ENCODE measurements at regions not wholly inside any gene's neighbourhood (a gene's known extent, or its start where the extent isn't known, plus 50 kb on each side); places are given as distances from the start of the nearest gene placed in this dataset.

- peaks cover 6% of the 10 kb centered on the region for H3K4me1 Mint-ChIP-seq
- H3F3A ChIP-seq (replicated peaks; ENCODE audit: low read depth): no peaks in the 10 kb centered on the region
- no peaks in the 10 kb centered on the region for H3K9me3 Mint-ChIP-seq
- H3K4me1 ChIP-seq (ENCODE audit: insufficient read depth): peaks cover 3% of the 10 kb centered on the region; the same call in 1 of the 2 replicates
- H2AFZ ChIP-seq: no peak overlapping the region
- no peak overlapping the region for H3K4me3 ChIP-seq
- no peak overlapping the region for H3K27ac ChIP-seq (ENCODE audit: low read depth)
- no peaks in the 10 kb centered on the region for H3K36me3 ChIP-seq (ENCODE audit: insufficient read depth)
- no peak overlapping the region for H3K27ac Mint-ChIP-seq
- H3K9me2 ChIP-seq (ENCODE audit: insufficient read depth): no peaks in the 10 kb centered on the region
- TF ChIP-seq JUNB (IDR thresholded peaks at IDR 0.05; ENCODE audit: unreplicated experiment): no peak
- TF ChIP-seq CREB1 (CRISPR knock-in tag; IDR thresholded peaks at IDR 0.05; ENCODE audit: low read depth): no peak
- no peak for TF ChIP-seq STAT1 (IDR thresholded peaks at IDR 0.05; ENCODE audit: unreplicated experiment)
- TF ChIP-seq POLR2AphosphoS5 (IDR thresholded peaks at IDR 0.05; ENCODE audit: low read depth): no peak
- TF ChIP-seq, protein P1, sequence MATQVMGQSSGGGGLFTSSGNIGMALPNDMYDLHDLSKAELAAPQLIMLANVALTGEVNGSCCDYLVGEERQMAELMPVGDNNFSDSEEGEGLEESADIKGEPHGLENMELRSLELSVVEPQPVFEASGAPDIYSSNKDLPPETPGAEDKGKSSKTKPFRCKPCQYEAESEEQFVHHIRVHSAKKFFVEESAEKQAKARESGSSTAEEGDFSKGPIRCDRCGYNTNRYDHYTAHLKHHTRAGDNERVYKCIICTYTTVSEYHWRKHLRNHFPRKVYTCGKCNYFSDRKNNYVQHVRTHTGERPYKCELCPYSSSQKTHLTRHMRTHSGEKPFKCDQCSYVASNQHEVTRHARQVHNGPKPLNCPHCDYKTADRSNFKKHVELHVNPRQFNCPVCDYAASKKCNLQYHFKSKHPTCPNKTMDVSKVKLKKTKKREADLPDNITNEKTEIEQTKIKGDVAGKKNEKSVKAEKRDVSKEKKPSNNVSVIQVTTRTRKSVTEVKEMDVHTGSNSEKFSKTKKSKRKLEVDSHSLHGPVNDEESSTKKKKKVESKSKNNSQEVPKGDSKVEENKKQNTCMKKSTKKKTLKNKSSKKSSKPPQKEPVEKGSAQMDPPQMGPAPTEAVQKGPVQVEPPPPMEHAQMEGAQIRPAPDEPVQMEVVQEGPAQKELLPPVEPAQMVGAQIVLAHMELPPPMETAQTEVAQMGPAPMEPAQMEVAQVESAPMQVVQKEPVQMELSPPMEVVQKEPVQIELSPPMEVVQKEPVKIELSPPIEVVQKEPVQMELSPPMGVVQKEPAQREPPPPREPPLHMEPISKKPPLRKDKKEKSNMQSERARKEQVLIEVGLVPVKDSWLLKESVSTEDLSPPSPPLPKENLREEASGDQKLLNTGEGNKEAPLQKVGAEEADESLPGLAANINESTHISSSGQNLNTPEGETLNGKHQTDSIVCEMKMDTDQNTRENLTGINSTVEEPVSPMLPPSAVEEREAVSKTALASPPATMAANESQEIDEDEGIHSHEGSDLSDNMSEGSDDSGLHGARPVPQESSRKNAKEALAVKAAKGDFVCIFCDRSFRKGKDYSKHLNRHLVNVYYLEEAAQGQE (IDR thresholded peaks at IDR 0.05; ENCODE audit: unreplicated experiment): no peak
- TF ChIP-seq ZNF331 (CRISPR knock-in tag; IDR thresholded peaks at IDR 0.05; ENCODE audit: low read depth): no peak
- no peak for TF ChIP-seq ZNF114 (CRISPR knock-in tag; IDR thresholded peaks at IDR 0.05)
- TF ChIP-seq CTCF (conservative IDR thresholded peaks at IDR 0.05; ENCODE audit: low read depth in 2 of 2): no peak
- TF ChIP-seq ETS1 (IDR thresholded peaks at IDR 0.05): no peak
- H3K27me3 Mint-ChIP-seq (ENCODE audit: insufficient read depth, low read depth, poor library complexity): peaks cover 2% of the 10 kb centered on the region
- no peaks in the 10 kb centered on the region for H3K79me2 ChIP-seq (replicated peaks; ENCODE audit: insufficient read depth)
- DNase-seq (ENCODE audit: low spot score): no peak
- no peak overlapping the region for H3K4me3 Mint-ChIP-seq
- ATAC-seq: no peak
- H3K27me3 ChIP-seq (ENCODE audit: insufficient read depth): no peaks in the 10 kb centered on the region
- no peaks in the 10 kb centered on the region for H3K36me3 Mint-ChIP-seq (ENCODE audit: low read depth)
- no peak overlapping the region for H3K4me2 ChIP-seq
- no peaks in the 10 kb centered on the region for H4K20me1 ChIP-seq (replicated peaks; ENCODE audit: insufficient read depth)
Observed at GRCh38 chr12:23230899-23231298, 605.9 kb downstream of the ETNK1 start.

Data from GM23338 (cell line).